PC-3 (cell line): ENCODE measurements at regions not wholly inside any gene's neighbourhood (a gene's known extent, or its start where the extent isn't known, plus 50 kb on each side); places are given as distances from the start of the nearest gene placed in this dataset.

Experiments used
- ATAC-seq: fragments of 200-7000 bp; cut with Tn5 transposase; 2 replicates; pipeline ENCODE4 v1.9.1; 2020; ENCODE audit warnings: mild to moderate bottlenecking, moderate library complexity
- BruUV-seq: library from RNA; stranded (reverse); fragments of 400-500 nt; replicated peaks from 2 replicates; lab custom pipeline; 2021; lab: Mats Ljungman, UMichigan
- CTCF ChIA-PET: fragments of 300-600 bp; sonication (Branson Sonifier 250); formaldehyde crosslinking; loops from one replicate; lab custom pipeline; 2022; ENCODE audit warnings: antibody characterized with exemption; lab: Charles Lee
- POLR2A ChIA-PET: fragments of 300-600 bp; sonication (Branson Sonifier 250); formaldehyde crosslinking; loops from one replicate; lab custom pipeline; 2022; ENCODE audit warnings: antibody characterized with exemption; ENCODE audit not compliant: unreplicated experiment; lab: Charles Lee
- DNase-seq: peaks from one replicate; pipeline ENCODE4 v3.0.0-alpha.2; 2015
- H2AFZ ChIP-seq: fragments of 300-600 bp; sonication (generic); 2 replicates; pipeline ENCODE4 v1.6.0; 2016; ENCODE audit warnings: antibody characterized with exemption, low read length
- H3F3A ChIP-seq: fragments of 300-600 bp; sonication (generic); one replicate; pipeline ENCODE4 v1.6.0; 2017; ENCODE audit warnings: antibody characterized with exemption, low read length, control low read depth, mild to moderate bottlenecking; ENCODE audit not compliant: unreplicated experiment
- H3K27ac ChIP-seq: fragments of 300-600 bp; sonication (generic); 2 replicates; pipeline ENCODE4 v1.5.1; 2016; ENCODE audit warnings: mild to moderate bottlenecking, low read length
- H3K27me3 ChIP-seq: fragments of 300-600 bp; sonication (generic); 2 replicates; pipeline ENCODE4 v1.6.1; 2016; ENCODE audit warnings: low read length, mixed read lengths
- H3K36me3 ChIP-seq: fragments of 300-600 bp; sonication (generic); 2 replicates; pipeline ENCODE4 v1.6.1; 2016; ENCODE audit warnings: low read depth, mixed run types, low read length, mixed read lengths
- H3K4me1 ChIP-seq: fragments of 300-600 bp; sonication (generic); 2 replicates; pipeline ENCODE4 v1.5.1; 2016; ENCODE audit warnings: low read length; ENCODE audit not compliant: insufficient read depth
- H3K4me2 ChIP-seq: fragments of 300-600 bp; sonication (generic); 2 replicates; pipeline ENCODE4 v1.6.0; 2016; ENCODE audit warnings: low read length
- H3K4me3 ChIP-seq: fragments of 300-600 bp; sonication (generic); 2 replicates; pipeline ENCODE4 v1.5.1; 2016; ENCODE audit warnings: mild to moderate bottlenecking, low read length, mixed read lengths
- H3K79me2 ChIP-seq: fragments of 300-600 bp; sonication (generic); 2 replicates; pipeline ENCODE4 v1.6.1; 2017; ENCODE audit warnings: low read length, mixed read lengths
- H3K9ac ChIP-seq: fragments of 300-600 bp; sonication (generic); 2 replicates; pipeline ENCODE4 v1.6.0; 2016; ENCODE audit warnings: mild to moderate bottlenecking, low read length
- H3K9me2 ChIP-seq: fragments of 300-600 bp; sonication (generic); replicated peaks from 2 replicates; pipeline ENCODE4 v1.6.1; 2016; ENCODE audit warnings: mixed run types, low read length, mixed read lengths
- H3K9me3 ChIP-seq: fragments of 300-600 bp; sonication (generic); 2 replicates; pipeline ENCODE4 v1.6.1; 2016; ENCODE audit warnings: low read length, mixed read lengths
- H4K20me1 ChIP-seq: fragments of 300-600 bp; sonication (generic); 2 replicates; pipeline ENCODE4 v1.6.1; 2016; ENCODE audit warnings: low read length, mixed read lengths
- CTCF ChIP-seq: fragments of 300-600 bp; sonication (generic); conservative IDR thresholded peaks from 2 replicates; pipeline ENCODE4 v1.5.1; 2017; ENCODE audit warnings: antibody characterized with exemption, low read depth, mild to moderate bottlenecking, low read length
- EZH2 ChIP-seq: fragments of 300-600 bp; sonication (generic); IDR thresholded peaks from one replicate; pipeline ENCODE4 v1.6.1; 2017; ENCODE audit warnings: antibody characterized with exemption, mild to moderate bottlenecking, low read length; ENCODE audit not compliant: unreplicated experiment
- EZH2phosphoT487 ChIP-seq: fragments of 300-600 bp; sonication (generic); IDR thresholded peaks from 2 replicates; pipeline ENCODE4 v1.6.1; 2018; ENCODE audit warnings: mild to moderate bottlenecking, antibody characterized with exemption, low read length, borderline replicate concordance
- intact Hi-C: fragments of 100-400 bp; cut with micrococcal nuclease; formaldehyde crosslinking; loops from 2 replicates; pipeline ENCODE4 v1.9.0; 2023

- DNase-seq, result peak; percentile 13
- no peaks in the 10 kb centered on the region for H3K4me1 ChIP-seq
- H3K79me2 ChIP-seq, result no peaks in the 10 kb centered on the region
- no peak overlapping the region for H3K27ac ChIP-seq
- H3K27me3 ChIP-seq, result no peaks in the 10 kb centered on the region; the same call in 1 of the 2 replicates
- no peak overlapping the region for H3K9ac ChIP-seq
- ATAC-seq, result no peak
- no peaks in the 10 kb centered on the region for H3K9me2 ChIP-seq
- TF ChIP-seq CTCF, result no peak
- TF ChIP-seq EZH2, result no peak
- H3K4me3 ChIP-seq, result no peak overlapping the region
- H4K20me1 ChIP-seq, result no peaks in the 10 kb centered on the region; the same call in 1 of the 2 replicates
- H3K36me3 ChIP-seq, result no peaks in the 10 kb centered on the region
- intact Hi-C loops, result no loop called here
- BruUV-seq, result no TSS peak
- H3K9me3 ChIP-seq, result no peaks in the 10 kb centered on the region
- CTCF ChIA-PET, result no interaction called here
- POLR2A ChIA-PET, result no interaction called here
- H2AFZ ChIP-seq, result no peak overlapping the region
- H3F3A ChIP-seq, result no peaks in the 10 kb centered on the region
- no peak overlapping the region for H3K4me2 ChIP-seq
Observed at GRCh38 chr12:97924122-97924521, 461.5 kb downstream of the RMST start.

- Histone ChIP-seq H4K20me1 (no peaks in the 10 kb centered on the region; the same call in 1 of the 2 replicates), H3K9ac (no peak overlapping the region), H3K27me3 (no peaks in the 10 kb centered on the region), H3K4me1 (no peaks in the 10 kb centered on the region), H3K9me3 (no peaks in the 10 kb centered on the region), H3K27ac (no peak overlapping the region), H3K4me2 (no peak overlapping the region), H3K79me2 (no peaks in the 10 kb centered on the region), H3K4me3 (no peak overlapping the region), H3K36me3 (no peaks in the 10 kb centered on the region), H3F3A (no peaks in the 10 kb centered on the region), H2AFZ (no peak overlapping the region), H3K9me2 (no peaks in the 10 kb centered on the region)
- ChIA-PET POLR2A (no interaction called here), CTCF (no interaction called here)
- no TSS peak for BruUV-seq
- no peak for DNase-seq
- no peak for TF ChIP-seq CTCF
- no peak for TF ChIP-seq EZH2phosphoT487
- TF ChIP-seq EZH2, result no peak
- intact Hi-C loops, result no loop called here
- no peak for ATAC-seq
Observed at GRCh38 chr12:97927977-97928376, 465.4 kb downstream of the RMST start.

- Histone ChIP-seq H3K36me3 (no peaks in the 10 kb centered on the region), H3K9me2 (no peaks in the 10 kb centered on the region), H4K20me1 (no peaks in the 10 kb centered on the region), H3K27ac (no peak overlapping the region), H3K4me3 (no peak overlapping the region), H3K4me1 (no peaks in the 10 kb centered on the region), H2AFZ (no peak overlapping the region), H3F3A (no peaks in the 10 kb centered on the region), H3K27me3 (no peaks in the 10 kb centered on the region), H3K9ac (no peak overlapping the region), H3K79me2 (no peaks in the 10 kb centered on the region), H3K4me2 (no peak overlapping the region), H3K9me3 (no peaks in the 10 kb centered on the region)
- CTCF ChIA-PET, result no interaction called here
- ATAC-seq, result no peak
- intact Hi-C loops, result no loop called here
- no TSS peak for BruUV-seq
- POLR2A ChIA-PET, result no interaction called here
- no peak for DNase-seq
- TF ChIP-seq EZH2 (no peak), CTCF (no peak), EZH2phosphoT487 (no peak)
Observed at GRCh38 chr12:97936165-97936564, 473.6 kb downstream of the RMST start.
